AG09319 (cell line): ENCODE measurements at regions not wholly inside any gene's neighbourhood (a gene's known extent, or its start where the extent isn't known, plus 50 kb on each side); places are given as distances from the start of the nearest gene placed in this dataset.

Source experiments
- DNase-seq: peaks from one replicate; pipeline ENCODE4 v3.0.0-alpha.2; 2010; ENCODE audit warnings: low read depth; ENCODE audit errors: extremely low read depth
- TF ChIP-seq, protein P1 (sequence below): IDR thresholded peaks from 2 replicates; pipeline ENCODE4 v1.5.1; 2011; ENCODE audit warnings: low read depth, mild to moderate bottlenecking, inconsistent platforms, low read length, moderate library complexity

DNA sequence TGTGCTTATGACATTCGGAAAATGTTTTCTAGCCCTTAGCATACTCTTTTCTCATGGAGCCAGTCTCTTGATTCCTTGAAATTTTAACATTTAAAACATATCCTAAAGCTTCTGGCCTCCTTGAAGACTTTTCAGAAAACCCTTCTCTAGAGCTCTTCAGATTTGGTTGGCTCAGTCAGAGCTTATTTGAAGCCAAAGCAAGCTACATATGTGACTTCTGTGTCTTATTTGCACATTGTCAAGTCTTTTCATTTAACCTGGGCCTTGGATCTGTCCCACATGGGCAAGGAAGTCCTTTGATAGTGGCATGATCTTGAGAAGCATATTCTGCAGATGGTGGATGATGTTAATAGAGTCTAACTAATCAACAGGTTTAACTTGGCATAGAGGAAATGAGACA is 116.5 kb downstream of the LACC1 start:
- TF ChIP-seq, protein P1, sequence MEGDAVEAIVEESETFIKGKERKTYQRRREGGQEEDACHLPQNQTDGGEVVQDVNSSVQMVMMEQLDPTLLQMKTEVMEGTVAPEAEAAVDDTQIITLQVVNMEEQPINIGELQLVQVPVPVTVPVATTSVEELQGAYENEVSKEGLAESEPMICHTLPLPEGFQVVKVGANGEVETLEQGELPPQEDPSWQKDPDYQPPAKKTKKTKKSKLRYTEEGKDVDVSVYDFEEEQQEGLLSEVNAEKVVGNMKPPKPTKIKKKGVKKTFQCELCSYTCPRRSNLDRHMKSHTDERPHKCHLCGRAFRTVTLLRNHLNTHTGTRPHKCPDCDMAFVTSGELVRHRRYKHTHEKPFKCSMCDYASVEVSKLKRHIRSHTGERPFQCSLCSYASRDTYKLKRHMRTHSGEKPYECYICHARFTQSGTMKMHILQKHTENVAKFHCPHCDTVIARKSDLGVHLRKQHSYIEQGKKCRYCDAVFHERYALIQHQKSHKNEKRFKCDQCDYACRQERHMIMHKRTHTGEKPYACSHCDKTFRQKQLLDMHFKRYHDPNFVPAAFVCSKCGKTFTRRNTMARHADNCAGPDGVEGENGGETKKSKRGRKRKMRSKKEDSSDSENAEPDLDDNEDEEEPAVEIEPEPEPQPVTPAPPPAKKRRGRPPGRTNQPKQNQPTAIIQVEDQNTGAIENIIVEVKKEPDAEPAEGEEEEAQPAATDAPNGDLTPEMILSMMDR = no peak
- no peak for DNase-seq

DNA sequence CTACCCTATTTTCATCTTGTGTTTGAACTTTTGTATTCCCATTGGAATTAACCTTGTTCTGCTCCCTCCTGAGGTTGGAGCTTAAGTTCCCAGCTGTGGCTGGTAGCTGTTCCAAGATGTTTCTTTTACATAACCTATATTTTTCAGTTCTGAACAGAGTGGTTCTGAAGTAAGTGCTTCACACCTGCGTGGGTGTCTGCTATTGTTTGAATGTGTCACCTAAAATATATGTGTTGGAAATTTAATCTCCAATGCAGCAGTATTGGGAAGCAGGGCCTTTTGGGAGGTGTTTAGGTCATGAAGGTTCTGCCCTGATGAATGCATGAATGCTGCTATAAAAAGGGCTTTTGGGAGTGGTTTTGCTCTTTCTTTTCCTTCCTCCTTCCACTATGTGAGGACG is 123.8 kb downstream of the LACC1 start:
- TF ChIP-seq, protein P1 = no peak
- no peak for DNase-seq

DNA sequence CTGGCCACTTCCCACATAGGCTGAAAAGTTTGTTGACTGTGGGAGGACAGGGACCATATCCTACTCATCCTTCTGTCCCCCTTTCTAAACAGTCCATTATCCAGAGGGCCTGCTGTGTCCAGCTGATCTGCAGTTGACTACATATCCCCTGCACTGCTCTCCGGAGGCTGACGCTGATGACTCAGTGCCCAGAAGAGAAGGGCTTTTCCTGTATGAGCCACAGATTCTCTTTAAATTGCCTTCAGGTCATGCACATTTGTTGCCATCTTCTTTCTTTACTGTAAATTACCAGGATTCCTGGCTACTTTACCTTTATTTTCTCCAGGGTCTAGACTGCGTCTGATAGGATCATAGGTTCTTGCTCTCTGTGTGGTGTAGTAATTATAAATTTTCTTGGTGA is 125.2 kb downstream of the LACC1 start:
- TF ChIP-seq, protein P1 = no peak
- no peak for DNase-seq

DNA sequence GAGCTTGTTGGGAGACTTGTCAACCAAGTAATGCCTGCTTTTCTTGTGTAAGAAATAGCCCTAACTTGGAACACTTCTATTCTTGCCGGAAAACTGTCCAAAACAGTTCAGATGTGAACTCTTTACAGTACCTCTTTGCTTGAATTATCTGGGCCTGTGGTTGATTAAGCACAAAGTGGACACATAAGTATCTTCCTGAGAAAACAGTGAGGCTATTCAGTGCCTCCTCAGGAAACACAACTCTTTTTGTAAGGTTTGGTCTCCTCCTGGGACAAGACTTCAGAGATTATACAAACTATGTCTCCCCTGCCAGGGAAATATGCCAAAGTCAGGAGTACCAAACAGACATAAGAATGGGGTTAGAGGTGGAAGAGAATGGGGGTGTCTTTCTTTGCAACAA is 127.7 kb downstream of the LACC1 start:
- TF ChIP-seq, protein P1 = no peak
- DNase-seq = no peak

DNA sequence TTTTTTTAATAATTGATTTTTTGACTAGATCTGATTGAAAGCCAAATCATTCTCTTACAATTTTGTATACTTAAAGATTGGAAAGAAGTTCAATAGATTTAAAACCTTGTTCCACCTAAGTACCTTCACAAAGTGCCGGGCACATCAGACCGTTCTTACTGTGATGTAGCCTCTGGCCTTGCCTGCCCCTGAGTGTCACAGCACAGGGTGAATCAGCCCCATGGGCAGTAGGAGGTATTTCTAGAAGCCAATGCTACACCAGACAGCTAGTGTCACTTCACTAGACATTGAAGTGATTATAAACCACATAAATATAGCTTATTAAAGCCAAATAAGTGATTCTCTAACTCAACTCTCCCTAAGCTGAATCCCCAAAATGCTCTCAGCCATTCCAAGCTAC is 131.3 kb downstream of the LACC1 start:
- TF ChIP-seq, protein P1 = no peak
- no peak for DNase-seq

DNA sequence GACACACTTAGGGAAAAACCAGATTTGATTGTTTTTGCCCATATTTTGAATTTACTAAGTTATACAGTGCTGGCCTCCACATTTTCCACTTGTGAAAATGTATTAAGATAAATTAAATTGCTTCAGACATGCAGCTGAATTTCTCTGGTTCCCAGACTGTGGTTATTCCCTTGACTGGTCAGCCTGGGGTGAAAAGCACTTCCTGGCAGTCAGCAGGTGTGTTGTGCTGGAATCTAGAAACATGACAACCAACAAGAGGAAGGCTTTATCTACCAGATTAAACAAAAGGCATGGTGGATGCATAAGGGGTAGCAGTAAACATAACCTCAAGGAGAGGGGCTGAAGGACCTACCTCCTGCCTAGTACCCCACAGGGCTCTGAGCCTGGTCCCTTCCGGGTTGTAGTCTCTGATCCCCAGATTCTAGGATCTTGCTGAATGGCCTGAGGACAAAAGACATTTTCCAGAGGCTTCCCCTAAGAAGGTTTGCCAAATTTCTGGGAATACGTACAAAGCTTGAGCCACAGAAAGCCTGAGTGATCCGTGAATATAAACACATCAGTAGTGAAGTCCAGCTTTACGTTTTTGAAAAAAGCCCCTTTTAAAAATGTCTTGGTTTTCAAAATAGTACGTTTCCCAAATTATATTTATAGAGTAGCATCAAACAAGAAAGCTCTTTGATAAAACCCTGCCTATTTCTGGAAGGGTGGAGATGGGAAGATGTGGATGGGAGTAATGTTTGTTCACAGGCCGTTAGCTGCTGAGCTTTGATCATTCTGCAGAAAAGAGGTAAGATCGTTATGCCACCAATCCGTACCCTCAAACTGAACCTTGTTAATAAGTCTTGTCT is 133.4 kb downstream of the LACC1 start:
- TF ChIP-seq, protein P1 = no peak
- no peak for DNase-seq

DNA sequence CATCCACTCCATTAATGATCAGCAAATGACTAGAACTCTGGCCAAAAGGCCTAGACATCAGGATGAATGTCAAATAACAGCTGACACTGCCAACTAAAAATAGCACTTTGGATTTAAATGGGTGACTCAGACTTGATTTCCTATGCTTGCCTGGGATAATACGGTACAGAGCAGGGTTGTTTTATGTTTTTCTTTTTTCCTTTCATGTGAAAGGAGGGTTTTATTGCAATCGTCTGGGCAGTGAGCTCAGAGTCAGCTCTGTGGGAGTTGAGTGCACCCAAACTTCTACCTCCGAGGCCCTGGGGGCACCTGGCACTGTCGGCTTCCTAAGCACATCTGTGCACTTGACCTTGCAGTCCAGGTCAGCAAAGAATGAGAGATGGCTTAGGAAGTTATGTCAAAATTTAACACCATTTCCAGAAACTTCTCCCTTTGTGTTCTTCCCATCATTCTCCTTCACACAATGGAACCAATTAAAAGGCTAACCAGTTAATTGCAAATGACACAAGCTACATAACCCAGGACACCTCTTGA is 134.1 kb downstream of the LACC1 start:
- DNase-seq = peak; percentile 7
- TF ChIP-seq, protein P1 = no peak
